NCI-H748 (cell line): ENCODE measurements at regions not wholly inside any gene's neighbourhood (a gene's known extent, or its start where the extent isn't known, plus 50 kb on each side); places are given as distances from the start of the nearest gene placed in this dataset.

Experiments
- DNase-seq: peaks from one replicate; lab custom pipeline; 2025; ENCODE audit not compliant: unreplicated experiment; lab: John Stamatoyannopoulos, UW

DNA sequence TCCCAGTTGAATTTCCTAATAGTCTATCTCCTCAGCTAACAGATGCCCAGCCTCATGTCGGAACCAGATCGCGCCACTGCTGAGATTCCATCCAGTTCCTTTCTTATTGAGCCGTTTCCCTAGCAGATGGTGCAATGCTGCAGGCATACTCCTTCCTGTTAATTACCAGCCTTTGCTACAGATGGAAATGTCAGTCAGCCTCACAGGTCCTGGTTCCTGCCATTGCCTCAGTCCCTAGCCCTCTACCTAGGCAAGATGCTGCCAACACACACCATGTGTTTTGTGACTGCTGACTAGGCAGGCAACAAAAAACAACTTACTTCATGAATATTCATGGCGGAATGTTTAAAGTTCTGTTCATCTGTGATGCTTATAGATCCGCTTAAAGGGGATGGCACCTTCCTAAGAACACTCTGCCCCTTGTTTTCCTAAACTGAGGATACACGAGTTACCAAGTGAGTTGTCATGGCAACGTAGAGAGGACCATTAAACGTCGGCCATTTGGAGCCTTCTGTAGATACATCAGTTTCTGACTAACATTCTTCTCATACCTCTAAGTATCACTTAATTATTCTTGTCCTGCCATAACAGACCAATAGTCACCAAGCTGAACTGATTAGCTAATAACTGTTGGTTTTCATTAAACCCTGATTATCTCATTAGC, 749.5 kb downstream of the RNF144A start:
- peak; percentile 58 for DNase-seq

DNA sequence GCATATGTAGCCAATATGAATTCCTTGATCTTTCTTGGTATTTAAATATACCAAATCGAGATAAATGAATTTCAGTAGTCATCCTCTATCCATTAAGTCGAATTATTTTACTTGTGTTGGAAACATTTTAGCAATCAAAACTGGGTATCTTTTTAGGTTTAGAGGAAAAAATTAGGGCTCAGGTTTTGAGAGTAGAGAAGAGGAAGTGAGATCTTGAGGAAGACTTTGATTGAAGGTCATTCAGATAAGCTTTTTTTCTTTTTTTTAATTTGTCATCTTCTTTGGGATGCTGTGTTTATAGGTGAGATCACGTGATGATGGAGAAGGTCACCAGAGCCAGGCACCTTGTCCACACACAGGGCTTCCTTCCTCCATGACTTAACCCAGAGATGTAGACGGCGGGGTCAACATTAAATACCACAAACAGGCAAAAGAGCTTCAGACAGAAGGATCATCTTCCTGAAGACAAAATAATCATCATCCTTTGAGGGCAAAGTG, 750.1 kb downstream of the RNF144A start:
- DNase-seq: no peak

GRCh38 chr2:7670905-7671641, 753.9 kb downstream of the RNF144A start:
- DNase-seq: no peak

DNA sequence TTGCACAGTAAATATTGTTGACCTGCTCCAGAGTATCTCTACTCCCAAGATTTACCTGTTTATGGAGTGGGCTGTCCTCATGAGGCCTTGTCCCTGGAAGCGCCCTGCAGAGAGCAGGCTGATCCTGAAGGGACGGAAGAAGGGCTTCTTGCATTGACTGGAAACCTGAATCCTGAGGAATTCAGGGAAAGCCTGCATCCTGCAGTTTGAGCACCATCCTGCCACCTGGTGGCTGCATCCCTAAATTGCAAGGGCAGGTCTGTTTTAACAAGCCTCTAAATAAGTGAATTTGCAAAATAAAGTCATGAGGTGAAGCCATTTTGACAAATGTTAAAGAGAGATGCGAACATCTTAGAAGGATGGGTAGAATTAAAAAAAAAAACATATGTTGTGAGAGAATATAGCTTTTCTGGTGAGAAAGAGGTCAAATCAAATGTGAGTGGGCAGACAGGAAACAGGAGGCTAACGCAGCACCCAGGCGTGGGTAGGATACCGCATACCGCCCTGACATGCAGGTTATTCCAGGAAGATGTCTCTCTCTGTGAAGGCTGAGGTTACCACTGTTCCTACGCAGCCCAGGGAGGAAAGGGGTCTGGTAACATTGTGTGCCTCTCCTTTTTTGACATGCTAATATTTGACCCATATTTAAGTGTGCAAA, 754.9 kb downstream of the RNF144A start:
- DNase-seq: peak; percentile 75

- no peak for DNase-seq
These were observed 755.5 kb downstream of the RNF144A start for GRCh38 chr2:7672685-7673071.

- no peak for DNase-seq
These were observed 755.9 kb downstream of the RNF144A start for GRCh38 chr2:7673101-7673500.

DNA sequence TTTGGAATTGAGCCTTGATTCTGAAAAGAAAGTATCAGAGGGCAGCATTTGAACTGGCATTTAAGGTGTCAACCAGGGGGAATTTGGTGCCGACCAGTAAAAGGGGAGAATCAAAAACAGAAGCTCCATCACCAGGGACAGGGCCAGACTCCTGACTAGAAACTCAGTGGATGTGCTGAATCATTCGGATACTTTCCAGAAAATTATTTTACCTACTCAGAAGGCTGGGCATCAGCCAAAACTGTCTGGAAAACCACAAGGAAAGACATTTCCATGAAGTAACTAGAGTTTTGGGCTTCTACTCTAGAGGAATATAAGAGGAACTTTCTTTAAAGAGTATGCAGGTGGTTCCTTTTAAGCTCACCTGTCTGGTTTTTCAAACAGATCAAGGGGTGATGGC, 756.6 kb downstream of the RNF144A start:
- DNase-seq: no peak

- DNase-seq: no peak
These were observed 757.4 kb downstream of the RNF144A start for GRCh38 chr2:7674606-7675005.

GRCh38 chr2:7676714-7677113, 759.5 kb downstream of the RNF144A start:
- no peak for DNase-seq

DNA sequence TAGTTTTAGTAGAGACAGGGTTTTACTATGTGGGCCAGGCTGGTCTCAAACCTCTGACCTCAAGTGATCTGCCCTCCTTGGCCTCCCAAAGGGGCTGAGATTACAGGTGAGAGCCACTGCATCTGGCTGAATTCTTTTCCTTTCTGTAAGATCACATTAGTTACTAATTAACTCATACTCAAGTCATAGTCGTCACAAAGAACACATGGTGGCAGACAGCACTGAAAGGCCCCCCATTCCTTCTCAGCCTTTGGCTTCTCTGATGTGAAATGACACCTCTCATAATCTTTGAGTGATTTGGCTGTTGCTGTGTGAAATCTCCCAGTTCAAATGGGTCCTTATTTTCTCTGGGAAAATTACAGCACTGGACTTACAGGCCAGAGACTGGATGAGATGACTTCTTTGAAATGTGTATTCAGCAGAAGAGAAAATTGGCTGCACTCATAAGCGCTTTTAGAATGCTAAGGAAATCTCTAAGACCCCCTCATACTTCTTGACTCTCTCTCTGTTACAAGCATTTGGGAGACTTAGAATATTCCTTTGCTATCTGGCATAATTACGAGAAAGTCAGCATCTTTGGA, 764.8 kb downstream of the RNF144A start:
- no peak for DNase-seq

GRCh38 chr2:7683196-7683595, 766.0 kb downstream of the RNF144A start:
- DNase-seq: peak; percentile 40

- DNase-seq: no peak
These were observed 766.5 kb downstream of the RNF144A start for GRCh38 chr2:7683708-7684107.

- no peak for DNase-seq
These were observed 768.3 kb downstream of the RNF144A start for GRCh38 chr2:7685342-7686015.

DNA sequence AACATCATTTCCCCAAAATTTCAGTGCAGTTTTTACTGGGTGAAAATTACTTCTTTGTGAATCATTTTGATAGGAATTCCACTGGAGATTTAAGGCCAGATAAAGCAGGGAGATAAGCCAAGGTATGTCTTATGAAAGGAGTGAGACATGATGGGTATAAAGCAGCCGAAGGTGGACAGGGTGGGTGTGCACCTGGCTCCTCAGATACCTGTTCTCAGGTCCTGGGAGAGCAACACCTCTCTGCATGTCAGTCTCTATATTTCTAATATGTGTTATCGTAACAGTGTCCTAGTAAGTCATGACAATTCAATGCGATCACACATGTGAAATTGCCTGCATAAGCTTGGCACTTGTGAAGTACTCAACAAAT, 768.8 kb downstream of the RNF144A start:
- DNase-seq: no peak

DNA sequence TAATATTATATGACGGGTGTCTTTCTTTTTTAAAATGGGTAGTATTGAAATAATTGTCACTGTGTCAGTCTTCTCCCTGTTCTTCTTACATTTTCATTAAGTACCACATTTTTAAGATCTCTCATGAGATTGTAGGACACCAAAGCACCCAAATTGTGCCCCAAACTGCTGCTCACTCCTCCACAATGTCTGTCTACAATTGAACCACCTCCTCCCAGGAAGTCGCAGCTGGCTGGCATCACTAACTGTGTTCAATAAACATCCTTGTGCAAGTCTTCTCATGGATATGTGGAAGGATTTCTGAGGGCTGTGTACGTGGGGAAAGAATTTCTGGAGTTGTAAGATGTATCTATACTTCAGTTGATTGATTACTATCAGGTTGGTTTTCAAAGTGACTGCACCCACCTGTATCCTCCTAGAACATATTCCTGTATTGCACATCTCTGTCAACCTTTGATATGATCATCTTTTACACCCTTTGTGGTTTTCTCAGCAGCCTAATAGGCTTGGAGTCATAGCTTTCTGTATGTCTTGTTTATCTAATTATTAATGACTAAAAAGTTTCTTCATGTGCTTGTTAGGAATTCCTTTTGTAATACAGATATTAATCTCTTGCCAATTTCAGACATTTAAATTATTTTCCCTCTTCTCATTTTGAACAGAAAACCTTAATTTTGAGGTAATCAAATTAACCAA, 774.9 kb downstream of the RNF144A start:
- DNase-seq: no peak

DNA sequence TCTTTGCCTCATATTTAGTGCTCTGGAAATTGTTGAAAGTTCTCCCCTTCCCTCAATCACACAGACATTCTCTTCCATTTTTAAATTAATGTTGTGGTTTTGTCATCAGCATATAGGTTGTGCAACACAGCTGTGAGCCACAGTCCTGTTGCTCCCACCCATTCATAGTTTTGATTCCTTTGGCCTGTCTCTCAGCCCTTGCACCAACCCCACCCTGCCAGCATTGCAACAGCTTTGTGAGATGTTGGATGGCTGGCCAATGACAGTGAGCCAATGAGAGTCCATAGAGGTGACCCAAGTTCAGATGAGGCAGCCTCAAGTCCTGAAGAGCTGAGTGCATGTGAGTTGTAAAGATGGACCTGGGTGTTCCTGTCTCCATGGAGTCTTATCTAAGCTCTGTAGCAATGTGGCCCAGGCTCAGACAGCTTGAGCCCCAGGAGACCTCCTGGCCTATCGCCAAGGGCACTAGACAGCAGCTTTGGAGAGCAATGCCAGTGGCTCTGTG, 775.5 kb downstream of the RNF144A start:
- peak; percentile 41 for DNase-seq

DNA sequence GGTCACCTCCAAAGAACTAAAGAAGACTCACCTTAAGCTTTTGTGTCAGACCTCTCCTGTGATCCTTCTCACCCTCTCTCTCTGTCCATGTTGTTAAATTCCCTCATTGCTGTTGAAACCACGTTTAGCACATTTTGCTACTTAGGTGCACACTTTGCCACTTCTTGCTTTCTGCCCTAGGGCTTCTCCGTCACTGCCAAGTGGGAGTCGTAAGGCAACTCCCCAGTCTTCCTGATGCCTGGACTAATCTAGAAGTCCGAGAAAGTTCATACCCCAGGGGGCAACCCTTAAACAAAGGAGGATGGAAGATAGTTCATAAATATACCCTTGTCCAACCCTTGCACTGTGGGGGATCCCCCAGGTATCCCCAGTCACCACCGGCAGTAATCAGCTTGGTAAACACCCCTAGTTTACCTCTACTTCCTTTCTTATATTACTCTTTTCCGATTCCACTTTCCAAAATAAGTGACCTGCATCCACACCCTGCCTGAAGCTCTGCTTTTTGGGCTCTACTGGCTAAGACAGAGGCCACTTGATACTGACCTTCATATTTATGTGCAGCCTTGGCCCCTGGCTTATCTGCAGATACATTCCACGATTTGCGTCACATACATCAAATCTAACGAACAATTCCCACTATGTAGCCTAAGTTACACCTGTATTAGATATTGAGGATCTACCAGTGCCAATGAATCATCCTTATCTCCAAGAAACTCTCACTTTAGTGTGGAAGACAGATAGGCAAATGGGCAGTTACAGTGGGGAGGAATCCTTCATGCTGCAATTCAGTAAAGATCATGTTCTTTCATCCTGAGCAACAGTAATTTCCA, 776.2 kb downstream of the RNF144A start:
- no peak for DNase-seq

- peak; percentile 88 for DNase-seq
These were observed 777.1 kb downstream of the RNF144A start for GRCh38 chr2:7694076-7694985.
